ENCODE measurements at regions not wholly inside any gene's neighbourhood (a gene's known extent, or its start where the extent isn't known, plus 50 kb on each side); places are given as distances from the start of the nearest gene placed in this dataset.

DNA sequence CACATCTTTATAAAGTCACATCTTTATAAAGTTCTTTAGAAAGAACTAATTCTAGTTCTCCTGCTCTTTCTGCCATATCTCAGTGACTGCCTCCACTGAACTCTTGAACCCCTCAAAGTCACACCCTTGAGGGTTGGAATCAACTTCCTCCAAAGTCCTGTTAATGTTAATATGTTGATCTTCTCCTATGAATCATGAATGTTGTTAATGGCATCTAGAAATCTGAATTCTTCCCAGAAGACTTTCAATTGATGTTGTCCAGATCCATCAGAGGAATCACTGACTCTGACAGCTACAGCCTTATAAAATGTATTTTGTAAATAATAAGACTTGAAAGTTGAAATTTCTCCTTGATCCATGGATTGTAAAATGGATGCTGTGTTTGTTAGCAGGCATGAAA is 213.4 kb downstream of the COX7C start:
- TF ChIP-seq, protein P1, sequence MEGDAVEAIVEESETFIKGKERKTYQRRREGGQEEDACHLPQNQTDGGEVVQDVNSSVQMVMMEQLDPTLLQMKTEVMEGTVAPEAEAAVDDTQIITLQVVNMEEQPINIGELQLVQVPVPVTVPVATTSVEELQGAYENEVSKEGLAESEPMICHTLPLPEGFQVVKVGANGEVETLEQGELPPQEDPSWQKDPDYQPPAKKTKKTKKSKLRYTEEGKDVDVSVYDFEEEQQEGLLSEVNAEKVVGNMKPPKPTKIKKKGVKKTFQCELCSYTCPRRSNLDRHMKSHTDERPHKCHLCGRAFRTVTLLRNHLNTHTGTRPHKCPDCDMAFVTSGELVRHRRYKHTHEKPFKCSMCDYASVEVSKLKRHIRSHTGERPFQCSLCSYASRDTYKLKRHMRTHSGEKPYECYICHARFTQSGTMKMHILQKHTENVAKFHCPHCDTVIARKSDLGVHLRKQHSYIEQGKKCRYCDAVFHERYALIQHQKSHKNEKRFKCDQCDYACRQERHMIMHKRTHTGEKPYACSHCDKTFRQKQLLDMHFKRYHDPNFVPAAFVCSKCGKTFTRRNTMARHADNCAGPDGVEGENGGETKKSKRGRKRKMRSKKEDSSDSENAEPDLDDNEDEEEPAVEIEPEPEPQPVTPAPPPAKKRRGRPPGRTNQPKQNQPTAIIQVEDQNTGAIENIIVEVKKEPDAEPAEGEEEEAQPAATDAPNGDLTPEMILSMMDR (IDR thresholded peaks at IDR 0.05): no peak
- TF ChIP-seq EZH2 (IDR thresholded peaks at IDR 0.05): no peak
